ENCODE measurements at regions not wholly inside any gene's neighbourhood (a gene's known extent, or its start where the extent isn't known, plus 50 kb on each side); places are given as distances from the start of the nearest gene placed in this dataset.

DNA sequence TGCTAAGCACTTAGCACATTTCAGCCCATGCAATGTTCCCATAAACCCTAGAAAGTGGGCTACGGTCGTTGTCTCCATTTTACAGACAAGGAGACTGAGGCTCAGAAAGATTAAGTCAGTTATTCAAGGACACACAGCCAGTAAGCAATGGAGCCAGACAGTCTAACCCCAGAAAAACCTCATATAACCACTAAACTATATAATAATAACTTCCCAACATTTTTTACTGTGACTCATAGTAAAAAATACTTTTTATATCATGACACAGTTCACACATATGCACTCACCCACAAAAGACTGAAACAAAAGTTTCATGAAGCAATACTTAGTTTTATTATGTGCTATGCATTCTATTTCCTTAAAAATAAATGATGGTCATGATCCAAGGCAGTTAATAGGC is 66.2 kb upstream of the EYA2 start:
- TF ChIP-seq, protein P1, sequence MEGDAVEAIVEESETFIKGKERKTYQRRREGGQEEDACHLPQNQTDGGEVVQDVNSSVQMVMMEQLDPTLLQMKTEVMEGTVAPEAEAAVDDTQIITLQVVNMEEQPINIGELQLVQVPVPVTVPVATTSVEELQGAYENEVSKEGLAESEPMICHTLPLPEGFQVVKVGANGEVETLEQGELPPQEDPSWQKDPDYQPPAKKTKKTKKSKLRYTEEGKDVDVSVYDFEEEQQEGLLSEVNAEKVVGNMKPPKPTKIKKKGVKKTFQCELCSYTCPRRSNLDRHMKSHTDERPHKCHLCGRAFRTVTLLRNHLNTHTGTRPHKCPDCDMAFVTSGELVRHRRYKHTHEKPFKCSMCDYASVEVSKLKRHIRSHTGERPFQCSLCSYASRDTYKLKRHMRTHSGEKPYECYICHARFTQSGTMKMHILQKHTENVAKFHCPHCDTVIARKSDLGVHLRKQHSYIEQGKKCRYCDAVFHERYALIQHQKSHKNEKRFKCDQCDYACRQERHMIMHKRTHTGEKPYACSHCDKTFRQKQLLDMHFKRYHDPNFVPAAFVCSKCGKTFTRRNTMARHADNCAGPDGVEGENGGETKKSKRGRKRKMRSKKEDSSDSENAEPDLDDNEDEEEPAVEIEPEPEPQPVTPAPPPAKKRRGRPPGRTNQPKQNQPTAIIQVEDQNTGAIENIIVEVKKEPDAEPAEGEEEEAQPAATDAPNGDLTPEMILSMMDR (IDR thresholded peaks at IDR 0.05; ENCODE audit: insufficient read depth, low read length), result no peak
- TF ChIP-seq POLR2AphosphoS5 (IDR thresholded peaks at IDR 0.05; ENCODE audit: low read depth), result no peak
- no peak for TF ChIP-seq GABPA (IDR thresholded peaks at IDR 0.05; ENCODE audit: low read depth)
